Right lung (tissue), 2 donors: ENCODE measurements at regions not wholly inside any gene's neighbourhood (a gene's known extent, or its start where the extent isn't known, plus 50 kb on each side); places are given as distances from the start of the nearest gene placed in this dataset.
"Not testable (repeated sequence)": the region's sequence is repeated elsewhere in the genome, so short reads cannot be mapped to it uniquely, and the experiment has no call there.

Experiments used
- DNase-seq, 2 donors: peaks; one replicate each; pipeline ENCODE4 v3.0.0-alpha.2; 2013

GRCh38 chr5:82754759-82755158, 322.4 kb downstream of the TMEM167A start:
- no peak for DNase-seq

GRCh38 chr5:82754036-82754746, 323.0 kb downstream of the TMEM167A start:
- no peak for DNase-seq

GRCh38 chr5:82753374-82753773, 323.8 kb downstream of the TMEM167A start:
- no peak for DNase-seq

- DNase-seq: peak; percentile 42 to 45
Observed at GRCh38 chr5:82749461-82749820, 327.8 kb downstream of the TMEM167A start.

GRCh38 chr5:82748688-82749460, 328.3 kb downstream of the TMEM167A start:
- DNase-seq: no peak

- no peak for DNase-seq
Observed at GRCh38 chr5:82747986-82748385, 329.2 kb downstream of the TMEM167A start.

GRCh38 chr5:82745016-82745415, 332.2 kb downstream of the TMEM167A start:
- no peak for DNase-seq

GRCh38 chr5:82738681-82739269, 338.4 kb downstream of the TMEM167A start:
- no peak for DNase-seq

- no peak for DNase-seq
Observed at GRCh38 chr5:82735160-82735789, 341.9 kb downstream of the TMEM167A start.

- no peak for DNase-seq
Observed at GRCh38 chr5:82734347-82734746, 342.8 kb downstream of the TMEM167A start.

- no peak for DNase-seq
Observed at GRCh38 chr5:82730913-82731312, 346.3 kb downstream of the TMEM167A start.

- no peak for DNase-seq
Observed at GRCh38 chr5:82728926-82729702, 348.1 kb downstream of the TMEM167A start.

- DNase-seq: no peak
Observed at GRCh38 chr5:82723168-82723567, 354.0 kb downstream of the TMEM167A start.

- no peak for DNase-seq
Observed at GRCh38 chr5:82721087-82721410, 356.1 kb downstream of the TMEM167A start.

GRCh38 chr5:82720213-82721086, 356.7 kb downstream of the TMEM167A start:
- DNase-seq: peak in 1 of 2 donors; percentile 6

- peak; percentile 66 to 70 for DNase-seq
Observed at GRCh38 chr5:82719368-82719767, 357.8 kb downstream of the TMEM167A start.

GRCh38 chr5:82717738-82718137, 359.5 kb downstream of the TMEM167A start:
- no peak for DNase-seq

GRCh38 chr5:82714732-82715131, 362.5 kb downstream of the TMEM167A start:
- DNase-seq: not testable (repeated sequence)

GRCh38 chr5:82713811-82714210, 363.4 kb downstream of the TMEM167A start:
- no peak for DNase-seq

- DNase-seq: no peak
Observed at GRCh38 chr5:82707741-82708140, 369.5 kb downstream of the TMEM167A start.

- no peak for DNase-seq
Observed at GRCh38 chr5:82704381-82704780, 372.8 kb downstream of the TMEM167A start.
